HG03103 (cell line): ENCODE measurements at regions not wholly inside any gene's neighbourhood (a gene's known extent, or its start where the extent isn't known, plus 50 kb on each side); places are given as distances from the start of the nearest gene placed in this dataset.
"Not testable (repeated sequence)": the region's sequence is repeated elsewhere in the genome, so short reads cannot be mapped to it uniquely, and the experiment has no call there.

Source experiments
- ATAC-seq: cut with Tn5 transposase; IDR thresholded peaks from one replicate; pipeline ENCODE4 v1.9.1; 2021; ENCODE audit warnings: low read depth; ENCODE audit not compliant: unreplicated experiment

DNA sequence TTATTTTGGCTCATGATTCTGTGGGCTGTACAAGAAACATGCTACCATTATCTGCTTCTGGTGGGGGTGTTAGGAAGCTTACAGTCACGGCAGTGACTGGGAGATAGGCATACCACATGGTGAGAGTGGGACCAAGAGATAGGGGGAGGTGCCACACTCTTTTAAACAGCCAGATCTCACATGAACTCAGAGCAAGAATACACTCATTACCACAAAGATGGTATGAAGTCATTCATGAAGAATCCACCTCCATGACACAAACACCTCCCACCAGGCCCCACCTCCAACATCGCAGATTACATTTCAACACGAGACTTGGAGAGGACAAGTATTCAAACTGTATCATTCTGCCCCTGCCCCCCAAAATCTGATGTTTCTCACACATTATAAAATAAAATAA lies 2396.7 kb downstream of the PCDH7 start:
- no peak for ATAC-seq

DNA sequence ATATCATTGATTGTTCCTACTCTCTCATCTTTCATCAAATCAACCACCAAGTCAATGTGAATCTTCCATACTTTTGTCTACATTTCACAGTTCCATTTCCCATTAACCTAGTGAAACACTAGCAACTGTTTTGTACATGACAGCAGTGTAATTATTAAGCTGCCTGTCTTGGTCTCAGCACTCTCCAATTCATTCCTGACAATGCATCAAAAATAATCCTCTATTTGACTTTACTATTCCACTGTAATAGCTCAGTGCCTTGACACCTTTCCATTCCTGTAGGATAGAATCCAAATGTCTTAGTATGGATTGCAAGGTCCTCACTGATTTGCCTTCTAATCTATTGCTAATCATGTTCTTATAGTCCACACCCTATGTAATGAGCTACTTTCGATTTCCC lies 2405.8 kb downstream of the PCDH7 start:
- no peak for ATAC-seq

DNA sequence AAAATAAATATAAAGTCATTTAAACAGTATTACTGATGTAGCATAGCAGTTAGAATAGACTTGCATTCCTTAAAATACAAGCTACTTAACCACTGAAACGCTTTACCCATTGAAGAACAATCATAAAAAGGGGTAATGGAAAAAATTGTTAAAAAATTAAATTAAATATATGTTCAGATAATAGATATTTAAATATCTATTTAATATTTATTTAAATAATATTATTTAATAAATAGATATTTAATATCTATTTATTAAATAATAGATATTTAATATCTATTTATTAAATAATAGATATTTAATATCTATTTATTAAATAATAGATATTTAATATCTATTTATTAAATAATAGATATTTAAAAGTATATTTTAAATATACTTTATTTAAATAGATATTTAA lies 2410.5 kb downstream of the PCDH7 start:
- not testable (repeated sequence) for ATAC-seq

DNA sequence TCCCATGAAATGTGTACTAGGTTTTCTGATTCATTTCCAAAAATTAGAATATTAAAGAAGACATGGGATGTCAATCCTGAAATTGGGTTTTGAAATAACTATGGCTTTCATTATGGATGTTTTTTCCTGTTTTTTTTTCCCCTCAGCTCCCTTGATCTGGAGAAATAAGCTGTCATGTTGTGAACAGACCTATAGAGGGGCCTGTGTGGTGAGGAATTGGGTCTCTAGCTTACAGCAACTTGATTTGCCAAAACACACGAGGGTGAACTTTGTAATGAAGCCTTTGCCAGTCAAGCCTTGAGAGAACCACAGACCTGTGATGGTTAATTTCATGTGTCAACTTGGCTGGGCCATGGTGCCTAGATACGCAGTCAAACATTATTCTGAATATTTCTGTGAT lies 2413.6 kb downstream of the PCDH7 start:
- no peak for ATAC-seq

DNA sequence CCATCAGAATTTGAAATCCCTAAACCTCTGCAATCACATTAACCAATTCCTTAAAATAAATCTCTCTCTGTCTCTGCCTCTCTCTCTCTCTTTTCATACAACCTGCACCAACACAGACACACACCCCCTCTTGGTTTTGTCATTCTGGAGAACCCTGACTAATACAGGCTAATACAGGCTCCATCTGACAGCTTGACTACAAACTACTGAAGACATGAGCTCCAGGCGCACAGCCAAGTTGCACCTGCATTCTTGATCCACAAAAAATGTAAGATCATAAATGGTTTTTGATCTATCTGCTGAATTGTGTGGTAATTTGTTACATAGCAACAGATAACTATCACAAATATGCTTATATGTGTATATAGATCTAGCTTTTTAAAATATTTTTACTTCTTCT lies 2414.2 kb downstream of the PCDH7 start:
- no peak for ATAC-seq

DNA sequence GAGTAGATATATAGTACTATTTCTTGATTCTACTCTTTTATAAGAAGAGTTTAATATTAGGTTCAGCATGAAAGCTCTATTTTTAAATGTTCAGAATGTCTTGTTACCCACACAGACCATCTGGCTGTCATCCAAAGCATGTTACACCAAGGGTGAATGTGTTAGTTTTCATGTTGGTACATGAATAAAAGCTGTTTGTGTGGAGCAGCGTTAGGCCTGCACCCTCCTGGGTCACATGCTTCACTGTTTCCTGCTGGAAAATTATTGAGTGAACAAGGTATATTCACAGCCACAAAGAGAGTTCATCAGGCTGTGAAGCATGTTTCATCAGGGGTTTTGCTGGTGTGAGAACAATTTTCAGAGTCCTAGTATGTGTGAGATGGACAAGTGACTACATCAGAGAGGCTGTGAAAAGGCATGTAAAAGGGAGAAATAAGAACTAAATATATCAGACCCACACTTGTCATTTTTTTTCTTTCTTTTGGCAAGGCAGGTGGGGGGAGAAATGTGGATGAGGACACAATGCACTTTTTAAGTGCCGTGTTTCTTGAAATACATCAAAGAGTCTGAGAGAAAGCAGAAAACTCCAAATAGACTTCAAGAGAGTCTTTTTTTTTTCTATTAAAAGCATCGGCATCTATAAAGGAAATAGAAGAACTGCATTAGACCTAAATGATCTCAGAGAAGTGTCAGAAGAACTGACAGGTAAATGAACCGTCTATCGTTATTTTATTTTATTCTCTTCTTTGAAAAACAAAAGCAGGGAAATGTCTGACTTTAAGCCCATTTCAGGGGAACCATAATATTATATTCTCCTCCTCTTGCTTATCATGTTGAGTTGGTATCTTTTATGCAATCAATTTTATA lies 2429.7 kb downstream of the PCDH7 start:
- ATAC-seq: no peak

DNA sequence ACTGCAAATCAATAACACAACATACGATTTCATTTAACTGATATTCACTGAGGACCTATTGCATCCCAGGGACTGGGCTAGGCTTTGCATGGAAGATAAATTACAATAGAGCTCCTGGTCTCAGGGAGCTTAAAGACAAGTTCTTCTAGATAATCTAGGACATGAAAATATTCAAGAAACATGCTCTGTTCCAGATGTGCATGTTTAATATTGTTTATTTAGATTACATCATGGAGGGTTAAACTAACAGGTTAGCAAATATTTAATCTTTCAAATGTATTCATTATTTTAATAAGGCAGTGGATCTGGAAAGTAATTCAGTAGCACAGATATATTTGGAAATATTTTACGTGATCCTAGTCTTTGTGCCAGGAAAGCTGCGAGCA lies 2430.3 kb downstream of the PCDH7 start:
- ATAC-seq: no peak

DNA sequence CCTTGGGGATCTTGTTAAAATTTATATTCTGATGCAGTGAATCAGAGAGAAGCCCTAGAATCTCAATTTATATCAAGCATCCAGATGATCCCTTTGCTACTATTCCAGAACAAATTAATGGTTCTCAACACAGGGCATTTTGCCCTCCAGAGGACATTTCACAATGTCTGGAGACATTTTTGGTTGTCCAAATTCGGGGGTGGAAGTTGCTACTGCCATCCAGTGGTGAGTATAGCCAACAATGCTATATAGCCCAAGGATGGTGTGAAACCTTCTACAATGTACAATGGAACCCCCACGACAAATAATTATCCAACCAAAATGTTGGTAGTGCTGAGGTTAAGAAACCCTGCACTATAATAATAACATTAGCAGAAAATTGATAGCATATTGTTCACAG lies 2440.0 kb downstream of the PCDH7 start:
- ATAC-seq: no peak

DNA sequence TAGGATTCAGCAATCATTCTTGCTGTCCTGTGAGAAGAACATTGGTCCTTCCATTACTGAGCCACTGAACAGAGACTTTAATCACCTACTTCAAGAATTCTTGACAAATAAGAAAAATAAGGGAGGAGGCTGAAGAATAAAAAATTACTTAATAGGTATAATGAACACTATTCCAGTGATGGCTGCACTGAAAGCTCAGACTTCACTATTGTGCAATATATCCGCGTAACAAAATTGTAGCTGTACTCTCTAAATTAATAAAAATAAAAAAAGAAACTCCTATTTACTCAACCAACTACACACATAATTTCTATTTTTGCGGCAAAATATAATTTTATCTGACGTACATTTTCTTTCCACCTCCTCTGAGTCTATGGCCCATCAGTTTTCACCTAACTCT lies 2441.0 kb downstream of the PCDH7 start:
- no peak for ATAC-seq

DNA sequence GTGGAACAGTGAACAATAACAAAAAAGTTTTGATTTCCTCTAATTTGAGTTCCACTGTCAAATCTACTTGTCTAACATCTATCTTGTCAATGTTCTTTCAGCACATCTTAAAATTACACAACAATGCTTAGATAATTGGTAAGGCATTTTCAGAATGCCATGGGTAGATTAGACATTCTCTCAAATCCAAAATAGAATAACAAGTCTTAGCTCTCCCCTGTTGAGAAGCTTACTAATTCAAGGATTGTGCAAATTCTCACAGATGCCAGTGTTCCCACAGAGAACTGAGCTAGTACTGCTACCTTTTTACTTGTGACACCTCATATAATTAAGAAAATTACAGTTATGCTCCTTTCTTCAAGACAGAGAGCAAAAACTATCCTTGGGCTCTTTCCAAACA lies 2442.0 kb downstream of the PCDH7 start:
- ATAC-seq: no peak

DNA sequence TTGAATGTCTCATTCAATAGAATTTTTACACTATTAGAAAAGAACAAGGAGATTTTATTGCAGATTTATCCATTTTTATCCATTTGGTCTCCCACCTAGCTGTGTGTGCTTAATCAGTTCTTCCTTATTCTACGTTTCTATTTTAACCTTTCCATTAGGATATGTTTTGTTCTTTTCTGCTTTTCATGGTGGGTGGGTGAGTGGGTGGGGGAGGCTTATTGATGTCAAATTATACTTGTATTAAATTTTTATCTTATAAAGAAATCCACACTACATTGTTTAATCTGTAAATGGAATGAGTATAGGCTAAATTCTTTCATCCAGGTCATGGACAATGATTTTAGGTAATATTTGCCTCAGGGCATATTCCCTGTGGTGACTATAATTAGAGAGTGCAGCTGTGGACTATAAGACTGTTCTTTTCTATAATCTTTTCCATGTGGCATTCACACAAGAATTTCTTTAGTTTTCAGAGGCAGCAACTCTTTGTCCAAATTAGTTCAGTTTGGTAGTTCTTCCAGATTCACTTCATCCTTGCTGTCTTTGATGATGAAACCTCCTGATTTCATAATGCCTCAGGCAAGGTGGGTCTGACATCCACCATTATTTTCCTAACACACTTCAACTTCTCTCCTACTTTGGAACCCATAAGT lies 2451.8 kb downstream of the PCDH7 start:
- no peak for ATAC-seq

DNA sequence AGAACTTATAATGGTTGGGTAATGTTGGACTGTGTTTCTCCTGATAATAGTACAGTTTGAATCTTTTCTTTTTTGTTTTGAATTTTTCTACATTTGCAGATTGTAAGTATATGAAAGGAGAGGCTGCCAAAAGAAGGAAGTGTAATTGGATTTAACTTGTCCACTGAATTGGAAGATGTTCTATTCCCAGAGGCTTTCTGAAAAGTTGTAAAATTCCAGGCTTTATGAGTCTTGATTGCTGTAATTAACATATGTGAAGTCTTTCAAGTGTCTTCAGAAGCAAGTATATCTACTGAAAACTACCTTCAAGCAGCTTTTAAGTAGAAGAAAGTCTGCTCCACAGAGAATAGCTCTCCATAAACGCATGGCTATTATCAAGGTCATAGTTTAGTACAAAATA lies 2456.4 kb downstream of the PCDH7 start:
- ATAC-seq: no peak

DNA sequence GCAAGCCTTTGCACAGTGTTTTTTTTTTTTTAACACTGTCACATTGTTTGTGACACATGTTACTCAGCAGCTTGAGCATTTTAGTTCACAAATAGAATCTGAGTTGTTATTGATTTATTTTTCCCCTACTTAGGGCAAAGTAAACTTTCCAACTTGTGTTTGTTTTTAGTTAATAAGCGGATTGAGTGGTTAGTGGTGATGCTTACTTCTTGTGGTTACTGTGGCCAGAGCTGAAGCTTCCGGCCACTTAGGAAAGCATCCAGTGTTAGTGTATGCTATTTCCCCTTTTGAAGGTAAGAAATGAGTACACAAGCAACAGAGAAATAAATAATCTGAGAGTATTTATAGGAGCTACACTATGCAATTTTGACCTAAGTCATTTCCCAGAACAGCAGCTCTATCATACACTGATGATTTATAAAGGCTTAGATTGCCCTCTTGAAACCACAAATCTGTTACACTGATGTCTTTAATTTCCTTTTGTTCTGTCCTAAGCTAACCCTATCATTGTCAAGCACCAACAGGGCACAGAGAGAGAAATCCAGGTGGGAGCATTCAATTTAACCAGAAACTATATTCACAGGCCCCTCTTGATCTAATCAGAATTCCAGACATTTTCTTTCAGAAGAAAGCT lies 2464.6 kb downstream of the PCDH7 start:
- ATAC-seq: no peak

DNA sequence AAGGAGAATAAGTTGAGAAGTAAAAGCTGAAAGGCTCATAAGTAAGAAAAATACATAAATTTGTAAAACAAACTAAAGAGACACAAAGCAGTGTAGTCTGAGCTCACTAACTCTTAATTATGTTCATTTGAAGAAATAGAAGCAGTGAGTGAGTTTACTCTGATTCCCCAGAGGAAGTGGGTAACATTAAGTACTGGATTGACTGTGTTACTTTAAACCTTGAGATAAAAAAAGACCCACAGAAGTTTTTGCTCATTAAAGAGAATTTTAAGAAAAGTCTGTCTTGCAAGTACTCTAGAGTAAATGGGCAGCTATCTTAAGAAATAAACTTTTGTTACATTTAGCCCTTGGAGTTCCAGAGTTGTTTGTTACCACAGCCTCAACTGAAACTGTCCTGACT lies 2466.9 kb downstream of the PCDH7 start:
- ATAC-seq: no peak

DNA sequence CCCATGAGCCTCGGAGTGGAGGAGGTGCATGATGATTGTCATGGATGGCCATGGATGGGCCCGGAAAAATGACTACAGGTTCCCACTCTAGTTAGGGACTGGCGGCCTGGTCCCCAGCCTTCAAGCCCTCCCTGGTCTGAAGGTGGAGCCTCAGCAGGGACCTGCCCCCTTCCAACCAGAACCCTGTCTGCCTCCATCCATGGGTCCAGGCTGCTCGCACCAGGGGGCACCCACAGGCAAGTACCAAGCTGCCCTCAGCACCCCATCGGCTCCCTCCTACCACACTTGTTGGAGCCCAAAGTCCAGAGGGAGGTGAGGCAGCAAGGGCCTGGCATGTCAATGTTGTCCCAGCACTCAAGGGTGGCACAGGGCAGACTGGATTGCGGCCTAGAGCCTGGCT lies 2468.6 kb downstream of the PCDH7 start:
- ATAC-seq: no peak

DNA sequence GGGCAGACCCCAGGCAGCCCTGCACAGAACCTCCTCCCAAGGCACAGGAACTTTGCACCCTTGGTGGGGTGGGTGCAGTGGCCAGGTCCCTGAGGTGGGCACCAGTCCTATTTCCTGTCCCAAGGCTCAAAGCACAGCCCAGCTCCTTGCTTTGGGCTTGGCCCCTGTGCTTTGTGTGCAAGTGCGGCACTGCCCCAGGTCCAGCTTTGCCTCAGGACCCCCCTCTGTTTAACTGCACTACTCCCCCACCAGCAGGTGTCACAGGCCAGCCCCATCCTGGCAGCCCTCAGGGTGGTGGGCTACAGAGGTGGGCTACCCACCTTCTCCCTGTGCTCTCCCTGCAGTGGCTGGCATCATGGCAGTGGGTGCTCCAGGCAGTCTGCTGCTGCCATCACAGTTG lies 2469.0 kb downstream of the PCDH7 start:
- ATAC-seq: no peak

DNA sequence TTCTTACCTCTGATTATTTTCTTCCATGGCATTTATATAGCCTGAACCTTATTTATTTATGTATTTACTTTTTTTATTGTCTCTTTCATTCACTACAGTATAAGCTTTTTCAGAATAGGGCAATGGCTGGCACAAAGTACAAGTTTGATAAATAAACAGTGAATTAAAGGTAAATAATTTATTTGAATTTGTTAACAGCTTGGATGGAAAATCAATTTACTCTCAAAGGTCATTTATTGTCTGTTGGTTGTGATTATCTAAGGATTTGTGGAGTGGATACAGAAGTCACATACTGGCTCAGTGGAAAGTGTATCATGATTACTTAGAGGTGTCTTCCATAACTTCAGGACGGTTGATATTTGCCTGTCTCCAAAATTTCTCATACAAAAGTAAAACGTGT lies 2472.9 kb downstream of the PCDH7 start:
- ATAC-seq: no peak

DNA sequence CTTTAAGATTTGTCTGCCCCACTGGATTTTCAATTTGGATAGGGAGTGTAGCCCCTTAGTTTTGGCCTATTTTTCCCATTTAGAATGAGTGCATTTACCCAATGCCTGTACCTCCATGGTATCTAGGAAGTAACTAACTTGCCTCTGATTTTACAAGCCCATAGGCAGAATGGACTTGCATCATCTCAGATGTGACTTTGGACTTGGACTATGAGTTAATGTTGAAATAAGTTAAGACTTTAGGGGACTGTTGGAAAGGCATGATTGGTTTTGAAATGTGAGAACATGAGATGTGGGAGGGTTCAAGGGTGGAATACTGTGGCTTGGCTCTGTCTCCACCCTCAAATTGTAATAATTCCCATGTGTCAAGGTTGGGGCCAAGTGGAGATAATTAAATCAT lies 2480.2 kb downstream of the PCDH7 start:
- no peak for ATAC-seq

DNA sequence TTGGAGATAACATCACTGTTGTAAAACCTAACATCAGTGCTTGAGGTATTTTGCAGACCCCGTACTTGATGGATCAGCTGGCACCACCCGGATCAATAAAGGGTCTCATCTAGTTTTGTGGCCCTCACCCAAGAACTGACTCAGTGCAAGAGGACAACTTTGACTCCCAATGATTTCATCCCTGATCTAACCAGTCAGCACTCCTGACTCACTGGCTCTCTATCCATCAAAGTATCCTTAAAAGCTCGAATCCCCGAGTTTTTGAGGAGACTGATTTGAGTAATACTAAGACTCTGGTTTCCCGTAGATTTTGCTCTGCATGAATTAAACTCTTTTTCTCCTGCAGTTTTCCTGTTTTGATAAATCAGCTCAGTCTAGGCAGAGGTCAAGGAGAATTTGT lies 2498.1 kb downstream of the PCDH7 start:
- no peak for ATAC-seq

DNA sequence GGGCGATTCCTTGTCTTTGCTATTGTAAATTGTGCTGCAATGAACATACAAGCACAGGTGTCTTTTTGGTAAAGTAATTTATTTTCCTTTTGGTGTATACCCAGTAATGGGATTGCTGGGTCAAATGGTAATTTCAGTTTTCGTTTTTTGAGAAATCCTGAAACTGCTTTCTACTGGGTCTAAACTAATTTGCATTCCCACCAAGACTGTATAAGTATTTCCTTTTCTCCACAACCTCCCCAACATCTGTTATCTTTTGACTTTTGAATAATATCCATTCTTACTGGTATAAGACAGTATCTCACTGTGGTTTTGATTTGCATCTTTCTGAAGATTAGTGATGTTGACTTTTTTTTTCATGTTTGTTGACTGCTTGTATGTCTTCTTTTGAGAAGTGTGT lies 2506.0 kb downstream of the PCDH7 start:
- ATAC-seq: no peak

DNA sequence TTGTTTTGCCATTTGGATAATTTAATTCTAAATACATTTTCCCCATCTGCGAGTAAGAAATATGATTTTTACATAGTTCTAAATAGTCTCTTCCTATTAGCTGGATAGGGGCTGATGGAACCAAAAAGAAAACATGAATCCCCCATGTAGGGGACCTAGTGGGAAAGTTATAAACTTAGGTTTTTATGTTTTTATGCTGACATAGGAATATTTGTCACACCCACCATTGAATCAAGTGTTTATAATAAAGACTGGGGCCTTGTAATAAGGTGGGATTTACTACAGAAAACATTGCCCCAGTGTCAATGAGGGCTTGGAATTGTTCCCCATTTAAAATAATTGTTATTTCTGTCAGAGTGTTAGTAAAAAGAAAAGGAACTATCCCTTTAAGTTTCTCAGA lies 2506.6 kb downstream of the PCDH7 start:
- ATAC-seq: no peak

DNA sequence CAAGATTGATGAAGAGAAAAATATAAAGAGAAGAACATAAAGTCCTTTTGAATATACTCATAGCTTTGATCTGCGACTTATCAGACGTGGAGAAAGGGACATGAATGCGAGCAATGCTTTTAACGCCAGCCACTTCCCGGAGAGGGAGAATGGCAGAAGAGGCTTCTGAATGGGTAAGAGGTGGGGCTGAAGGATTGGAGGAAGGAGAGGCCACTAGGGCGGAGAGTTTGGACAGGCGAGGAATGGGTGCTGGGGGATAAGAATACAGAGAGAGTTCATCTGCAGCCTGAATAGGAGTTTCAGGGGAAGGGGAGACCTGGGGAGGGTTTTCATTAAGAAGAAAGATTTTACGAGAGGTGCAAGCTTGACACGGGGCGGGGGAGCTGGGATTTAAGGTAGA lies 2534.9 kb downstream of the PCDH7 start:
- ATAC-seq: no peak
